ENCODE measurements at regions not wholly inside any gene's neighbourhood (a gene's known extent, or its start where the extent isn't known, plus 50 kb on each side); places are given as distances from the start of the nearest gene placed in this dataset.

DNA sequence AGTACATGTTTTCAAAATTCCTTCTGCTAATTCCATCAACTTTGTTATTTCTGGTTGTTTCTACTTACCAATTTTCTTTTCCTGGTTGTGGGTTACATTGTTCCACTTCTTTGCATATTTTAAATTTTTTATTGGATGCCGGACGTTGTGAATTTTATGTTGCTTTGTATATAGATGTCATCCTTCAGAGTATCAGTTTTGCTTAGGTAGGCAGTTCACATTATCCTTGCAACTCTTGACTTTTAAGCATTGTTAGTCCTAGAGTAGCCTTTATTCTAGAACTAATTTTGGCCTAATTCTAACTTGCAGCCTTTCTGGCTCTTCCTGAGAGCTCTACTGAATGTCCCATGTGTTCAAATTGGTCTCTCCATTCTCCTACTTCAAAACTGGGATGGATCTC lies 228.7 kb upstream of the MC4R start:
- TF ChIP-seq CTCF (conservative IDR thresholded peaks at IDR 0.05 in 1 of 2, IDR thresholded peaks at IDR 0.05 in 1 of 2; ENCODE audit: low read depth in 1 of 2, low read length in 2 of 2): no peak
- TF ChIP-seq EZH2 (IDR thresholded peaks at IDR 0.05; ENCODE audit: low read length, missing control alignments): no peak

All from fibroblast of lung (primary cell).